GM23338 (cell line): ENCODE measurements at regions not wholly inside any gene's neighbourhood (a gene's known extent, or its start where the extent isn't known, plus 50 kb on each side); places are given as distances from the start of the nearest gene placed in this dataset.

Experiments
- ATAC-seq: fragments of 200-7000 bp; cut with Tn5 transposase; 3 replicates; pipeline ENCODE4 v1.9.1; 2020
- DNase-seq: peaks from one replicate; pipeline ENCODE4 v3.0.0-alpha.2; 2015; ENCODE audit warnings: low spot score
- H2AFZ ChIP-seq: fragments of 200-600 bp; sonication (generic); 2 replicates; pipeline ENCODE4 v1.8.0; 2016; ENCODE audit warnings: antibody characterized with exemption, mild to moderate bottlenecking, moderate library complexity
- H3F3A ChIP-seq: fragments of 200-600 bp; sonication (generic); replicated peaks from 2 replicates; pipeline ENCODE4 v1.8.0; 2017; ENCODE audit warnings: antibody characterized with exemption, mixed run types, low read depth
- H3K27ac ChIP-seq: fragments of 200-600 bp; sonication (generic); 2 replicates; pipeline ENCODE4 v1.6.1; 2016; ENCODE audit warnings: low read depth
- H3K27me3 ChIP-seq: fragments of 200-600 bp; sonication (generic); 2 replicates; pipeline ENCODE4 v1.8.0; 2016; ENCODE audit warnings: mild to moderate bottlenecking, mixed run types, moderate library complexity; ENCODE audit not compliant: insufficient read depth
- H3K36me3 ChIP-seq: fragments of 200-600 bp; sonication (generic); 2 replicates; pipeline ENCODE4 v1.8.0; 2016; ENCODE audit warnings: mild to moderate bottlenecking; ENCODE audit not compliant: insufficient read depth
- H3K4me1 ChIP-seq: fragments of 200-600 bp; sonication (generic); 2 replicates; pipeline ENCODE4 v1.8.0; 2016; ENCODE audit warnings: mild to moderate bottlenecking, moderate library complexity; ENCODE audit not compliant: insufficient read depth
- H3K4me2 ChIP-seq: fragments of 200-600 bp; sonication (generic); 2 replicates; pipeline ENCODE4 v1.7.1; 2017; ENCODE audit warnings: mixed run types
- H3K4me3 ChIP-seq: fragments of 200-600 bp; sonication (generic); 2 replicates; pipeline ENCODE4 v1.6.1; 2016; ENCODE audit warnings: mixed run types
- H3K79me2 ChIP-seq: fragments of 200-600 bp; sonication (generic); replicated peaks from 2 replicates; pipeline ENCODE4 v1.8.0; 2017; ENCODE audit warnings: mild to moderate bottlenecking; ENCODE audit not compliant: insufficient read depth
- H3K9me2 ChIP-seq: fragments of 200-600 bp; sonication (generic); 2 replicates; pipeline ENCODE4 v1.8.0; 2017; ENCODE audit not compliant: insufficient read depth
- H4K20me1 ChIP-seq: fragments of 200-600 bp; sonication (generic); replicated peaks from 2 replicates; pipeline ENCODE4 v1.8.0; 2017; ENCODE audit warnings: mild to moderate bottlenecking; ENCODE audit not compliant: insufficient read depth
- H3K27ac Mint-ChIP-seq: 2 replicates; pipeline ENCODE4 v1.8.0; 2020; ENCODE audit warnings: inconsistent platforms, mild to moderate bottlenecking, moderate library complexity, mixed read lengths
- H3K27me3 Mint-ChIP-seq: 3 replicates; pipeline ENCODE4 v1.8.0; 2022; ENCODE audit warnings: low read depth, mild to moderate bottlenecking, moderate library complexity, mixed read lengths, inconsistent platforms; ENCODE audit not compliant: insufficient read depth, poor library complexity
- H3K36me3 Mint-ChIP-seq: 3 replicates; pipeline ENCODE4 v1.8.0; 2021; ENCODE audit warnings: low read depth, mild to moderate bottlenecking, inconsistent platforms, moderate library complexity, mixed read lengths
- H3K4me1 Mint-ChIP-seq: 3 replicates; pipeline ENCODE4 v1.8.0; 2020; ENCODE audit warnings: mild to moderate bottlenecking, inconsistent platforms, mixed read lengths
- H3K4me3 Mint-ChIP-seq: 3 replicates; pipeline ENCODE4 v1.8.0; 2021; ENCODE audit warnings: moderate library complexity, mild to moderate bottlenecking, inconsistent platforms, mixed read lengths
- H3K9me3 Mint-ChIP-seq: 3 replicates; pipeline ENCODE4 v1.8.0; 2020; ENCODE audit warnings: moderate library complexity, mild to moderate bottlenecking, inconsistent platforms, mixed read lengths
- CREB1 ChIP-seq: fragments of 250-450 bp; sonication (Bioruptor Pico); IDR thresholded peaks from 2 replicates; pipeline ENCODE4 v1.5.0; 2020; ENCODE audit warnings: low read depth, mild to moderate bottlenecking, moderate library complexity
- EZH2 ChIP-seq: fragments of 200-600 bp; sonication (generic); IDR thresholded peaks from one replicate; pipeline ENCODE4 v1.8.0; 2017; ENCODE audit warnings: antibody characterized with exemption, mild to moderate bottlenecking, low read depth; ENCODE audit not compliant: unreplicated experiment
- NANOG ChIP-seq: IDR thresholded peaks from 2 replicates; pipeline ENCODE4 v1.6.1; 2016; ENCODE audit warnings: antibody characterized with exemption, borderline replicate concordance
- POLR2AphosphoS5 ChIP-seq: IDR thresholded peaks from 2 replicates; pipeline ENCODE4 v1.6.1; 2016; ENCODE audit warnings: antibody characterized with exemption, low read depth
- STAT1 ChIP-seq: IDR thresholded peaks from one replicate; pipeline ENCODE4 v1.6.1; 2016; ENCODE audit warnings: antibody characterized with exemption; ENCODE audit not compliant: unreplicated experiment
- ZNF114 ChIP-seq: fragments of 250-450 bp; sonication (Bioruptor Pico); IDR thresholded peaks from 2 replicates; pipeline ENCODE4 v1.5.0; 2020; ENCODE audit warnings: mild to moderate bottlenecking, moderate library complexity
- ZNF331 ChIP-seq: fragments of 250-450 bp; sonication (Bioruptor Pico); IDR thresholded peaks from 2 replicates; pipeline ENCODE4 v1.5.0; 2020; ENCODE audit warnings: low read depth, mild to moderate bottlenecking, moderate library complexity
- TF ChIP-seq, protein P1 (sequence below), 2 experiments: fragments of 200-600 bp in 1 of 2; sonication (generic) in 1 of 2; conservative IDR thresholded peaks; 2 replicates each; pipeline versions ENCODE4 v1.5.1 to v1.6.1; 2016 to 2017; ENCODE audit warnings: antibody characterized with exemption in 2 of 2, low read depth in 2 of 2, mild to moderate bottlenecking in 2 of 2, moderate library complexity in 1 of 2
- TF ChIP-seq, protein P2 (sequence below): IDR thresholded peaks from one replicate; pipeline ENCODE4 v1.6.1; 2018; ENCODE audit warnings: antibody characterized with exemption; ENCODE audit not compliant: unreplicated experiment
- TF ChIP-seq, protein P3 (sequence below): fragments of 250-450 bp; sonication (Bioruptor Pico); IDR thresholded peaks from 2 replicates; pipeline ENCODE4 v1.5.0; 2020; ENCODE audit warnings: mild to moderate bottlenecking, moderate library complexity

GRCh38 chr6:23278180-23278532, 708.8 kb downstream of the HDGFL1 start:
- no peak for DNase-seq
- no peaks in the 10 kb centered on the region for H3K9me2 ChIP-seq
- no peaks in the 10 kb centered on the region for H3K36me3 ChIP-seq
- Mint-ChIP-seq H3K27ac (no peak overlapping the region), H3K4me1 (no peaks in the 10 kb centered on the region), H3K4me3 (no peak overlapping the region), H3K9me3 (no peaks in the 10 kb centered on the region), H3K27me3 (no peaks in the 10 kb centered on the region), H3K36me3 (no peaks in the 10 kb centered on the region)
- no peak overlapping the region for H2AFZ ChIP-seq
- no peaks in the 10 kb centered on the region for H4K20me1 ChIP-seq
- H3K79me2 ChIP-seq: no peaks in the 10 kb centered on the region
- no peak for ATAC-seq
- no peak overlapping the region for H3K4me2 ChIP-seq
- TF ChIP-seq, protein P1, sequence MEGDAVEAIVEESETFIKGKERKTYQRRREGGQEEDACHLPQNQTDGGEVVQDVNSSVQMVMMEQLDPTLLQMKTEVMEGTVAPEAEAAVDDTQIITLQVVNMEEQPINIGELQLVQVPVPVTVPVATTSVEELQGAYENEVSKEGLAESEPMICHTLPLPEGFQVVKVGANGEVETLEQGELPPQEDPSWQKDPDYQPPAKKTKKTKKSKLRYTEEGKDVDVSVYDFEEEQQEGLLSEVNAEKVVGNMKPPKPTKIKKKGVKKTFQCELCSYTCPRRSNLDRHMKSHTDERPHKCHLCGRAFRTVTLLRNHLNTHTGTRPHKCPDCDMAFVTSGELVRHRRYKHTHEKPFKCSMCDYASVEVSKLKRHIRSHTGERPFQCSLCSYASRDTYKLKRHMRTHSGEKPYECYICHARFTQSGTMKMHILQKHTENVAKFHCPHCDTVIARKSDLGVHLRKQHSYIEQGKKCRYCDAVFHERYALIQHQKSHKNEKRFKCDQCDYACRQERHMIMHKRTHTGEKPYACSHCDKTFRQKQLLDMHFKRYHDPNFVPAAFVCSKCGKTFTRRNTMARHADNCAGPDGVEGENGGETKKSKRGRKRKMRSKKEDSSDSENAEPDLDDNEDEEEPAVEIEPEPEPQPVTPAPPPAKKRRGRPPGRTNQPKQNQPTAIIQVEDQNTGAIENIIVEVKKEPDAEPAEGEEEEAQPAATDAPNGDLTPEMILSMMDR (conservative IDR thresholded peaks at IDR 0.05; ENCODE audit: low read depth in 2 of 2): no peak
- TF ChIP-seq STAT1 (no peak), EZH2 (no peak), NANOG (no peak), ZNF114 (CRISPR knock-in tag) (no peak), CREB1 (CRISPR knock-in tag) (no peak), POLR2AphosphoS5 (no peak), ZNF331 (no peak)
- TF ChIP-seq, protein P2, sequence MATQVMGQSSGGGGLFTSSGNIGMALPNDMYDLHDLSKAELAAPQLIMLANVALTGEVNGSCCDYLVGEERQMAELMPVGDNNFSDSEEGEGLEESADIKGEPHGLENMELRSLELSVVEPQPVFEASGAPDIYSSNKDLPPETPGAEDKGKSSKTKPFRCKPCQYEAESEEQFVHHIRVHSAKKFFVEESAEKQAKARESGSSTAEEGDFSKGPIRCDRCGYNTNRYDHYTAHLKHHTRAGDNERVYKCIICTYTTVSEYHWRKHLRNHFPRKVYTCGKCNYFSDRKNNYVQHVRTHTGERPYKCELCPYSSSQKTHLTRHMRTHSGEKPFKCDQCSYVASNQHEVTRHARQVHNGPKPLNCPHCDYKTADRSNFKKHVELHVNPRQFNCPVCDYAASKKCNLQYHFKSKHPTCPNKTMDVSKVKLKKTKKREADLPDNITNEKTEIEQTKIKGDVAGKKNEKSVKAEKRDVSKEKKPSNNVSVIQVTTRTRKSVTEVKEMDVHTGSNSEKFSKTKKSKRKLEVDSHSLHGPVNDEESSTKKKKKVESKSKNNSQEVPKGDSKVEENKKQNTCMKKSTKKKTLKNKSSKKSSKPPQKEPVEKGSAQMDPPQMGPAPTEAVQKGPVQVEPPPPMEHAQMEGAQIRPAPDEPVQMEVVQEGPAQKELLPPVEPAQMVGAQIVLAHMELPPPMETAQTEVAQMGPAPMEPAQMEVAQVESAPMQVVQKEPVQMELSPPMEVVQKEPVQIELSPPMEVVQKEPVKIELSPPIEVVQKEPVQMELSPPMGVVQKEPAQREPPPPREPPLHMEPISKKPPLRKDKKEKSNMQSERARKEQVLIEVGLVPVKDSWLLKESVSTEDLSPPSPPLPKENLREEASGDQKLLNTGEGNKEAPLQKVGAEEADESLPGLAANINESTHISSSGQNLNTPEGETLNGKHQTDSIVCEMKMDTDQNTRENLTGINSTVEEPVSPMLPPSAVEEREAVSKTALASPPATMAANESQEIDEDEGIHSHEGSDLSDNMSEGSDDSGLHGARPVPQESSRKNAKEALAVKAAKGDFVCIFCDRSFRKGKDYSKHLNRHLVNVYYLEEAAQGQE: no peak
- TF ChIP-seq, protein P3, sequence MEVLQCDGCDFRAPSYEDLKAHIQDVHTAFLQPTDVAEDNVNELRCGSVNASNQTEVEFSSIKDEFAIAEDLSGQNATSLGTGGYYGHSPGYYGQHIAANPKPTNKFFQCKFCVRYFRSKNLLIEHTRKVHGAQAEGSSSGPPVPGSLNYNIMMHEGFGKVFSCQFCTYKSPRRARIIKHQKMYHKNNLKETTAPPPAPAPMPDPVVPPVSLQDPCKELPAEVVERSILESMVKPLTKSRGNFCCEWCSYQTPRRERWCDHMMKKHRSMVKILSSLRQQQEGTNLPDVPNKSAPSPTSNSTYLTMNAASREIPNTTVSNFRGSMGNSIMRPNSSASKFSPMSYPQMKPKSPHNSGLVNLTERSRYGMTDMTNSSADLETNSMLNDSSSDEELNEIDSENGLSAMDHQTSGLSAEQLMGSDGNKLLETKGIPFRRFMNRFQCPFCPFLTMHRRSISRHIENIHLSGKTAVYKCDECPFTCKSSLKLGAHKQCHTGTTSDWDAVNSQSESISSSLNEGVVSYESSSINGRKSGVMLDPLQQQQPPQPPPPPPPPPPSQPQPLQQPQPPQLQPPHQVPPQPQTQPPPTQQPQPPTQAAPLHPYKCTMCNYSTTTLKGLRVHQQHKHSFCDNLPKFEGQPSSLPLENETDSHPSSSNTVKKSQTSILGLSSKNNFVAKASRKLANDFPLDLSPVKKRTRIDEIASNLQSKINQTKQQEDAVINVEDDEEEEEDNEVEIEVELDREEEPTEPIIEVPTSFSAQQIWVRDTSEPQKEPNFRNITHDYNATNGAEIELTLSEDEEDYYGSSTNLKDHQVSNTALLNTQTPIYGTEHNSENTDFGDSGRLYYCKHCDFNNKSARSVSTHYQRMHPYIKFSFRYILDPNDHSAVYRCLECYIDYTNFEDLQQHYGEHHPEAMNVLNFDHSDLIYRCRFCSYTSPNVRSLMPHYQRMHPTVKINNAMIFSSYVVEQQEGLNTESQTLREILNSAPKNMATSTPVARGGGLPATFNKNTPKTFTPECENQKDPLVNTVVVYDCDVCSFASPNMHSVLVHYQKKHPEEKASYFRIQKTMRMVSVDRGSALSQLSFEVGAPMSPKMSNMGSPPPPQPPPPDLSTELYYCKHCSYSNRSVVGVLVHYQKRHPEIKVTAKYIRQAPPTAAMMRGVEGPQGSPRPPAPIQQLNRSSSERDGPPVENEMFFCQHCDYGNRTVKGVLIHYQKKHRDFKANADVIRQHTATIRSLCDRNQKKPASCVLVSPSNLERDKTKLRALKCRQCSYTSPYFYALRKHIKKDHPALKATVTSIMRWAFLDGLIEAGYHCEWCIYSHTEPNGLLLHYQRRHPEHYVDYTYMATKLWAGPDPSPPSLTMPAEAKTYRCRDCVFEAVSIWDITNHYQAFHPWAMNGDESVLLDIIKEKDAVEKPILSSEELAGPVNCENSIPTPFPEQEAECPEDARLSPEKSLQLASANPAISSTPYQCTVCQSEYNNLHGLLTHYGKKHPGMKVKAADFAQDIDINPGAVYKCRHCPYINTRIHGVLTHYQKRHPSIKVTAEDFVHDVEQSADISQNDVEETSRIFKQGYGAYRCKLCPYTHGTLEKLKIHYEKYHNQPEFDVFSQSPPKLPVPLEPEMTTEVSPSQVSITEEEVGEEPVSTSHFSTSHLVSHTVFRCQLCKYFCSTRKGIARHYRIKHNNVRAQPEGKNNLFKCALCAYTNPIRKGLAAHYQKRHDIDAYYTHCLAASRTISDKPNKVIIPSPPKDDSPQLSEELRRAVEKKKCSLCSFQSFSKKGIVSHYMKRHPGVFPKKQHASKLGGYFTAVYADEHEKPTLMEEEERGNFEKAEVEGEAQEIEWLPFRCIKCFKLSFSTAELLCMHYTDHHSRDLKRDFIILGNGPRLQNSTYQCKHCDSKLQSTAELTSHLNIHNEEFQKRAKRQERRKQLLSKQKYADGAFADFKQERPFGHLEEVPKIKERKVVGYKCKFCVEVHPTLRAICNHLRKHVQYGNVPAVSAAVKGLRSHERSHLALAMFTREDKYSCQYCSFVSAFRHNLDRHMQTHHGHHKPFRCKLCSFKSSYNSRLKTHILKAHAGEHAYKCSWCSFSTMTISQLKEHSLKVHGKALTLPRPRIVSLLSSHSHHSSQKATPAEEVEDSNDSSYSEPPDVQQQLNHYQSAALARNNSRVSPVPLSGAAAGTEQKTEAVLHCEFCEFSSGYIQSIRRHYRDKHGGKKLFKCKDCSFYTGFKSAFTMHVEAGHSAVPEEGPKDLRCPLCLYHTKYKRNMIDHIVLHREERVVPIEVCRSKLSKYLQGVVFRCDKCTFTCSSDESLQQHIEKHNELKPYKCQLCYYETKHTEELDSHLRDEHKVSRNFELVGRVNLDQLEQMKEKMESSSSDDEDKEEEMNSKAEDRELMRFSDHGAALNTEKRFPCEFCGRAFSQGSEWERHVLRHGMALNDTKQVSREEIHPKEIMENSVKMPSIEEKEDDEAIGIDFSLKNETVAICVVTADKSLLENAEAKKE (CRISPR knock-in tag): no peak
- no peak overlapping the region for H3K4me3 ChIP-seq
- H3K27ac ChIP-seq: no peak overlapping the region
- no peaks in the 10 kb centered on the region for H3K4me1 ChIP-seq
- no peaks in the 10 kb centered on the region for H3K27me3 ChIP-seq
- no peaks in the 10 kb centered on the region for H3F3A ChIP-seq
